ENCODE measurements at regions not wholly inside any gene's neighbourhood (a gene's known extent, or its start where the extent isn't known, plus 50 kb on each side); places are given as distances from the start of the nearest gene placed in this dataset.

- Histone ChIP-seq H3K27me3 (replicated peaks in 1 of 7) (no peaks in the 10 kb centered on the region), H3K4me3 (no peak overlapping the region), H3K4me1 (no peaks in the 10 kb centered on the region), H3K9me3 (no peaks in the 10 kb centered on the region), H3K36me3 (no peaks in the 10 kb centered on the region), H3K27ac (no peak overlapping the region)
- WGBS, 5 donors, result 34 to 66% (median 50%) methylated on average over 6 of the region's 6 CpGs
- no peak for DNase-seq
- intact Hi-C loops (cut with DNase I; ENCODE audit: low total_unique reads), result no loop called here
- TF ChIP-seq CTCF (IDR thresholded peaks at IDR 0.05 in 8 of 11, conservative IDR thresholded peaks at IDR 0.05 in 3 of 11), result no peak
- no peak for TF ChIP-seq POLR2A (IDR thresholded peaks at IDR 0.05)
- no peak for TF ChIP-seq POLR2AphosphoS5 (IDR thresholded peaks at IDR 0.05)
Observed at GRCh38 chr4:133598779-133599178, 449.7 kb downstream of the PCDH10 start.

DNA sequence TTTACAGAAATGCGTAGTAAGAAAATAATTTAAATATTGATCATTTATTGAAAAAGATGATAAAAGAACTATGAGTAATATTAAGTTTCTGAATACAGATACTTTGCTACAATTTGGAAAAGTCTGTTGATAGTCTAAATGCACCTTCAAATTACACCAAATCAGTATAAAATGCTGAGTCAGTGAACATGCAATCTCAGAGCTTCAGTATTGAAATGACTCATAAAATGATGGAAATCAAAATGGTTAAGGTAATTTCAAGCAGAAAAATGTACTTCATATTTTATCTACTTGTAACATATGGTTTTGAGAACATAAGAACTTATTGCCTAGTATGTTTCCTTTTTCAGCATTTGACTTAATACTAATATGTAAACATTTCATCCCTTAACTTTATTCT is 448.2 kb downstream of the PCDH10 start:
- no peak overlapping the region for H3K27ac ChIP-seq
- no peaks in the 10 kb centered on the region for H3K4me1 ChIP-seq
- no peak overlapping the region for H3K4me3 ChIP-seq
- H3K27me3 ChIP-seq (replicated peaks in 1 of 7), result no peaks in the 10 kb centered on the region
- no peak for DNase-seq
- intact Hi-C loops (cut with DNase I; ENCODE audit: low total_unique reads), result no loop called here
- no peaks in the 10 kb centered on the region for H3K9me3 ChIP-seq
- 82 to 100% (median 94%) methylated on average over 1 of the region's 1 CpG for WGBS, 5 donors
- no peak for TF ChIP-seq POLR2A (IDR thresholded peaks at IDR 0.05)
- no peak for TF ChIP-seq CTCF (IDR thresholded peaks at IDR 0.05 in 8 of 11, conservative IDR thresholded peaks at IDR 0.05 in 3 of 11)
- TF ChIP-seq POLR2AphosphoS5 (IDR thresholded peaks at IDR 0.05), result no peak
- no peaks in the 10 kb centered on the region for H3K36me3 ChIP-seq

DNA sequence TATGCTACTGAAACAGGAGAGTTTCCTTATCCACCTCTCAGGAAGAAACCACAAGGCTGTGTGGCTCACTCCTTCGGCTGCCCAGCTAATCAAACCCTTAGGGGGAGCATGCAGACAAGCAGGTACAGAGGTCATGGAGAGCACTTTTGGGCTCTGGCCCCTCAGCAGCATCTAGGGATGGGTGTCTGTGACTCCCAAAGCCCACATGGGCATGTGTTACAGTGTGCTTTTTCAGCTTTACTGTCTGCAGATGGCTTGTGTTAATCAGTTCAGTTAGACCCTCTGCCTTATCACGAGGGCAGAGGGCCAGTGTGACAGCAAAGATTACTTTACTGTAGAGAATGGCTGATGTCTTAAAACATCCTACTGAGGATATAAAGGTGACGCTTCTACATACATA is 447.4 kb downstream of the PCDH10 start:
- no peak overlapping the region for H3K27ac ChIP-seq
- no peak overlapping the region for H3K4me3 ChIP-seq
- TF ChIP-seq POLR2A (IDR thresholded peaks at IDR 0.05), result no peak
- no peak for TF ChIP-seq POLR2AphosphoS5 (IDR thresholded peaks at IDR 0.05)
- TF ChIP-seq CTCF (IDR thresholded peaks at IDR 0.05 in 8 of 11, conservative IDR thresholded peaks at IDR 0.05 in 3 of 11), result no peak
- H3K27me3 ChIP-seq (replicated peaks in 1 of 7), result no peaks in the 10 kb centered on the region
- DNase-seq, result no peak
- WGBS, 5 donors, result 63 to 85% (median 69%) methylated on average over 3 of the region's 3 CpGs
- H3K4me1 ChIP-seq, result no peaks in the 10 kb centered on the region
- intact Hi-C loops (cut with DNase I; ENCODE audit: low total_unique reads), result no loop called here
- no peaks in the 10 kb centered on the region for H3K9me3 ChIP-seq
- no peaks in the 10 kb centered on the region for H3K36me3 ChIP-seq

DNA sequence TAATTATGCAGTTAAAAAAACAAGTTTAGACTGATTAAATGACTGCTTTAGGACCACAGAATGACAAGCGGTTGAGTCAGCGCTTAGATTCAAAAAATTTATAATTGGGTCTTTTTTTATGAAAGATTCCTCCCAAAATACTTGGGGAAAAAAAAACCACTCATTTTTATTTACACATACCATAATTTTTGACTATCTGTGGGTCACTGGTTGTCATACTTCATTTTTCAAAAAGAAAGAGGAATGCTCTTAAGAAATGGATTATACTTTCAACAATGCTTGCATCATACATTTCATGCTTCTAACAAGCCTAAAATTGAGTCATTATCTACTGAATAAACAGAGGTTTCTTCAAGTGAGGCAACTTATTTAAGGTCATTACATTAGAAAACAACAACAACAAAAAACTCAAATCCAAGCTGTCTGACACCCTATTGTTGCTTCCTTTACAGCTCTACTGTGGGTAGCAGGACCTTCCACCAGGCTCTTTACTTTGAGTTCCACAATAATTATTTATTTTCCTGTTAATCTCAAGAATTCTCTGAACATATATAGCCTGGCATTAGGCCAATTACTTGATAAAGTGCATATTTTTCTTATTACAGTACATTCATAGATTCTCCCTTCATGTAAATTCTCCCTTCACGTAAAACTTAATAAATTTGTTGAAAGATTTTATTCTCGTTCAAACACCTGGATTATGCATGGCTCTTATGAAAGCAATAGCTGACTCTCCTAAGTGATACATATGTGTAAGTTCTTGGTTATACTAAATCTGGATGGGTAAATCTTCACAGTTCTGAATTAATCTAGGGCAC is 445.5 kb downstream of the PCDH10 start:
- Histone ChIP-seq H3K27ac (no peak overlapping the region), H3K36me3 (no peaks in the 10 kb centered on the region), H3K9me3 (no peaks in the 10 kb centered on the region), H3K4me1 (no peaks in the 10 kb centered on the region), H3K27me3 (replicated peaks in 1 of 7) (no peaks in the 10 kb centered on the region), H3K4me3 (no peak overlapping the region)
- 87 to 93% (median 90%) methylated on average over 4 of the region's 4 CpGs for WGBS, 5 donors
- TF ChIP-seq POLR2AphosphoS5 (IDR thresholded peaks at IDR 0.05) (no peak), POLR2A (IDR thresholded peaks at IDR 0.05) (no peak), CTCF (IDR thresholded peaks at IDR 0.05 in 8 of 11, conservative IDR thresholded peaks at IDR 0.05 in 3 of 11) (no peak)
- intact Hi-C loops (cut with DNase I; ENCODE audit: low total_unique reads), result no loop called here
- DNase-seq, result no peak
